Esophagus muscularis mucosa (tissue), 3 donors: ENCODE measurements at regions not wholly inside any gene's neighbourhood (a gene's known extent, or its start where the extent isn't known, plus 50 kb on each side); places are given as distances from the start of the nearest gene placed in this dataset.

Source experiments
- CTCF ChIP-seq, 3 experiments: fragments of 200-600 bp in 2 of 3; fragments of 450-650 bp in 1 of 3; sonication (generic) in 2 of 3; IDR thresholded peaks; one replicate each; pipeline ENCODE4 v1.5.1; 2017 to 2019; ENCODE audit warnings: antibody characterized with exemption in 3 of 3, mild to moderate bottlenecking in 2 of 3, moderate library complexity in 1 of 3
- POLR2A ChIP-seq: fragments of 450-650 bp; IDR thresholded peaks from one replicate; pipeline ENCODE4 v1.6.1; 2017; ENCODE audit warnings: antibody characterized with exemption, moderate library complexity, mild to moderate bottlenecking, low read depth
- POLR2AphosphoS5 ChIP-seq, 2 donors: sonication (generic); formaldehyde crosslinking; IDR thresholded peaks; one replicate each; pipeline ENCODE4 v1.6.1; 2017; ENCODE audit warnings: antibody characterized with exemption in 2 of 2

GRCh38 chr21:35864039-35864438 is 196.3 kb downstream of the SETD4 start:
- TF ChIP-seq CTCF (IDR thresholded peaks at IDR 0.05) (no peak), POLR2A (no peak), POLR2AphosphoS5 (IDR thresholded peaks at IDR 0.05) (no peak)
